ENCODE measurements at regions not wholly inside any gene's neighbourhood (a gene's known extent, or its start where the extent isn't known, plus 50 kb on each side); places are given as distances from the start of the nearest gene placed in this dataset.
A peak's percentile ranks its signal among the peaks of the same experiment; 100 is the strongest.

- TF ChIP-seq TRAFD1 (CRISPR knock-in tag; IDR thresholded peaks at IDR 0.05; ENCODE audit: borderline replicate concordance) (no peak), RNF219 (CRISPR knock-in tag; IDR thresholded peaks at IDR 0.05) (no peak)
Observed at GRCh38 chr20:22691369-22692118, 107.2 kb upstream of the FOXA2 start (continued).

- DNase-seq (ENCODE audit: low spot score) (no peak), FAIRE-seq (no peak), ATAC-seq (peak; percentile 27)
- CTCF ChIA-PET (ENCODE audit: low intra/inter-chr PET ratio, low total read pairs): interaction anchor here (0.9 to 2.5 kb wide), 6 partner anchors 282 to 648 kb away, joined by 3 to 15 read pairs (median 7); no protein-coding TSS in a partner anchor
- intact Hi-C loops (cut with micrococcal nuclease; ENCODE audit: unreplicated experiment): loop anchor here (5.0 to 10.0 kb wide), 3 partner anchors 383 to 630 kb away; no protein-coding TSS in a partner anchor
- POLR2A ChIA-PET: interaction anchor here (0.9 to 1.9 kb wide), 7 partner anchors 108 to 666 kb away, joined by 3 to 6 read pairs (median 3); partner anchors contain the start of gene NXT1
- WGBS (ENCODE audit: low lambda C conversion rate): 22% methylated on average over 4 of the region's 4 CpGs
- peaks cover 13% of the 10 kb centered on the region for H3K4me1 ChIP-seq (ENCODE audit: insufficient read depth, low read length)
- peak overlapping the region in 2 of 3 experiments; percentile 8 to 58; a peak in 3 of 6 replicates for H3K4me3 ChIP-seq (replicated peaks in 1 of 3; ENCODE audit: insufficient read depth in 1 of 3, low read depth in 2 of 3, low read length in 3 of 3)
- TF ChIP-seq CREBL2 (CRISPR knock-in tag; IDR thresholded peaks at IDR 0.05; ENCODE audit: borderline replicate concordance) (no peak), ZNF3 (CRISPR knock-in tag; IDR thresholded peaks at IDR 0.05) (no peak), RBAK (CRISPR knock-in tag; IDR thresholded peaks at IDR 0.05) (no peak), WIZ (CRISPR knock-in tag; IDR thresholded peaks at IDR 0.05) (peak; percentile 19; the same call in 1 of the 2 replicates), NFE2L1 (CRISPR knock-in tag; IDR thresholded peaks at IDR 0.05; ENCODE audit: borderline replicate concordance) (0 out of 2 replicates have a peak, but pooled peaks have one; percentile 45), ZNF225 (CRISPR knock-in tag; IDR thresholded peaks at IDR 0.05) (0 out of 2 replicates have a peak, but pooled peaks have one; percentile 14), ZSCAN12 (CRISPR knock-in tag; IDR thresholded peaks at IDR 0.05) (no peak), ESRRA (CRISPR knock-in tag; IDR thresholded peaks at IDR 0.05; ENCODE audit: low read depth) (no peak), TCF7L2 (IDR thresholded peaks at IDR 0.05; ENCODE audit: low read depth, low read length) (no peak), ZNF772 (CRISPR knock-in tag; IDR thresholded peaks at IDR 0.05) (0 out of 2 replicates have a peak, but pooled peaks have one; percentile 6), ZNF274 (CRISPR knock-in tag; IDR thresholded peaks at IDR 0.05) (no peak), ZBTB38 (CRISPR knock-in tag; IDR thresholded peaks at IDR 0.05) (peak; percentile 7; the same call in 1 of the 2 replicates), ADNP (CRISPR knock-in tag; IDR thresholded peaks at IDR 0.05) (no peak), ZNF562 (CRISPR knock-in tag; IDR thresholded peaks at IDR 0.05; ENCODE audit: borderline replicate concordance) (no peak), ZNF33A (CRISPR knock-in tag; IDR thresholded peaks at IDR 0.05; ENCODE audit: borderline replicate concordance) (no peak), ZNF670 (CRISPR knock-in tag; IDR thresholded peaks at IDR 0.05; ENCODE audit: borderline replicate concordance) (no peak)
- in situ Hi-C loops (cut with HindIII; ENCODE audit: extremely low pct_ligation_motif_present, low pct_unique_long_range_greater_than_20kb): loop anchor here (5.0 to 10.0 kb wide), 3 partner anchors 283 to 650 kb away; no protein-coding TSS in a partner anchor
- H3K27ac ChIP-seq (ENCODE audit: extremely low read length, insufficient read depth, low read length): no peak overlapping the region
- H3K4me2 ChIP-seq (ENCODE audit: low read depth, low read length): peak overlapping the region; percentile 74
- no TSS peak for BruUV-seq (replicated peaks)
- peak overlapping the region; percentile 38 for H2AFZ ChIP-seq (ENCODE audit: low read length)
- H3K9ac ChIP-seq (ENCODE audit: insufficient read depth, low read depth, low read length): no peak overlapping the region
- no peaks in the 10 kb centered on the region for H3K9me3 ChIP-seq (ENCODE audit: low read length)
- H4K20me1 ChIP-seq (ENCODE audit: insufficient read depth, low read length): no peaks in the 10 kb centered on the region
- peaks cover 1 to 13% of the 10 kb centered on the region in 2 experiments; a peak in 2 of 5 replicates for H3K27me3 ChIP-seq (ENCODE audit: control insufficient read depth in 1 of 2, insufficient read depth in 2 of 2, low read length in 2 of 2)
- H3K79me2 ChIP-seq (ENCODE audit: insufficient read depth, low read length): no peaks in the 10 kb centered on the region
- H3K36me3 ChIP-seq (replicated peaks in 1 of 2; ENCODE audit: control insufficient read depth in 1 of 2, insufficient read depth in 2 of 2, low read length in 2 of 2): no peaks in the 10 kb centered on the region
Observed at GRCh38 chr20:22692119-22692475, 107.7 kb upstream of the FOXA2 start.

All from HepG2 (cell line).